Stimulated activated naive CD8-positive, alpha-beta T cell treated with anti-CD3 and anti-CD28 coated beads, Interleukin-15, amount 100 ng/mL, for 72 hours (primary cell): ENCODE measurements at regions not wholly inside any gene's neighbourhood (a gene's known extent, or its start where the extent isn't known, plus 50 kb on each side); places are given as distances from the start of the nearest gene placed in this dataset.

Experiments used
- ATAC-seq: fragments of 150-1000 bp; cut with Tn5 transposase; 2 replicates; pipeline ENCODE4 v1.10.0; 2021; ENCODE audit warnings: mild to moderate bottlenecking, moderate library complexity
- DNase-seq, 2 donors: peaks; one replicate each; pipeline ENCODE4 v3.0.0; 2021 to 2022
- H3K27ac Mint-ChIP-seq, 2 donors: one replicate each; pipeline ENCODE4 v1.8.0; 2022; ENCODE audit warnings: mild to moderate bottlenecking in 2 of 2, mixed read lengths in 2 of 2, moderate library complexity in 2 of 2
- H3K27me3 Mint-ChIP-seq: one replicate; pipeline ENCODE4 v1.8.0; 2022; ENCODE audit warnings: mixed read lengths
- H3K4me1 Mint-ChIP-seq: one replicate; pipeline ENCODE4 v1.8.0; 2022; ENCODE audit warnings: mild to moderate bottlenecking, mixed read lengths
- H3K4me3 Mint-ChIP-seq, 2 donors: one replicate each; pipeline ENCODE4 v1.8.0; 2022; ENCODE audit warnings: mild to moderate bottlenecking in 2 of 2, mixed read lengths in 2 of 2, moderate library complexity in 1 of 2
- H3K9me3 Mint-ChIP-seq, 2 donors: one replicate each; pipeline ENCODE4 v1.8.0; 2022; ENCODE audit warnings: mixed read lengths in 2 of 2

DNA sequence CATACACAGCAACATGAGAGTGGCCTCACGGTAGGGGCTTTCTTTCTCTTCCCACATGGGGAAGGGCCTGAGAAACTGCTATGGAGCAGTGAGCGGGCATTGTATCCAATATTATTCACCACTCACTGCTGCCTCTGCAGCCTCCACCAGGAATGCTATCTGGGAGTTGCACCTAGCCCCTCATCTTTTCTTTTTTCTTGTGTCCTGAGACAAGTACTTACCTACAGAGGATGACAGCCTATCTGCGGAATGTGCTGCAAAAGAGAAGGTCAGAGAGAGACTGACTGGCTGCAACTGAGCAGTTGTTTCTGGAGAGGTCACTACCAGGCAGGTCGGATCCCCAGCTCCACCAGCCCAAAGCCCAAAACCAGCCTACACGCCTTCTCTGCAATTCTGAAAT lies 52.1 kb upstream of the HTATIP2 start:
- no peaks in the 10 kb centered on the region for H3K4me1 Mint-ChIP-seq

DNA sequence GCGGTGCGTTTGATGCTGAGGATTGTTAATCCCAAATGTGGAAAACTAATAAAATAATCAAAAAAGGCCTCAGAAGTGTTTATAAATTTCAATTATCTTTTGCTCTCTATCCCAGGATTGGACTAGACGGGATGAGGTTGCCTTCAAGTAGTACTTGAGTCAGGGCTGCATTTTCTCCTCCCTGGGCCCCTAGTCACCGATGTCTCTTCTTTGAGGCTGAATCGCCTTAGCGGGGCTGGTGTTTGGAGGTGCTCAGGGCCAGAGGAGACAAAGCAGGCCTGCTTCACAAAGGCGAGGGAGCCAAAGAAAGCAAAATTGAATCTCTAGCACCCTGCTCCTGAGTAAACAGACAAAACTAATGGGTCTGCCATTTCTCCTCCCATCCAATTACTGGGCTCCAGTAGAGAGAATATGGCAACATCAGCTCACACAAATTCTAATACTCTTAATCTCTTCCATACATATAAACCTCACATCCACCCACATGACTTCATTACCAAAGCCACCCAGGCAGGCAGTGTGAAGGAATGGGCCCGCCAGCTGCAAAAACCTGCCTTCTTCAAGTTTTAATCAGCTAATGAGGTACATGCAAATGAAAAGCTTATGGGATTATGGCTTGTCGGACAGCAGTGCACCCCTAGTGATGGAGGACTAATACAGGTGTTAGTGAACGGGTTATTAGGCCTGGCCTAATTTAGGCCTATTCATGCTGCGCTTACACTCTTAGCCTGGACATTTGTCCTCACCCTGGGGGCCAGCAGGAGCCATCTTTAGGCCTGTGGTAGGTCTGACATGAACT lies 52.7 kb upstream of the HTATIP2 start:
- Mint-ChIP-seq H3K27ac (no peak overlapping the region), H3K9me3 (no peaks in the 10 kb centered on the region), H3K4me3 (no peak overlapping the region), H3K27me3 (peaks cover 19% of the 10 kb centered on the region), H3K4me1 (no peaks in the 10 kb centered on the region)
- no peak for DNase-seq
- ATAC-seq: no peak

More for the DNA sequence above, 52.1 kb upstream of the HTATIP2 start:
- H3K4me3 Mint-ChIP-seq: no peak overlapping the region
- no peaks in the 10 kb centered on the region for H3K9me3 Mint-ChIP-seq
- H3K27me3 Mint-ChIP-seq: peaks cover 16% of the 10 kb centered on the region
- no peak for DNase-seq
- ATAC-seq: no peak
- no peak overlapping the region for H3K27ac Mint-ChIP-seq

- H3K9me3 Mint-ChIP-seq: no peaks in the 10 kb centered on the region
- no peak for ATAC-seq
- no peaks in the 10 kb centered on the region for H3K4me1 Mint-ChIP-seq
Measured at GRCh38 chr11:20310137-20310536, 53.4 kb upstream of the HTATIP2 start.

DNA sequence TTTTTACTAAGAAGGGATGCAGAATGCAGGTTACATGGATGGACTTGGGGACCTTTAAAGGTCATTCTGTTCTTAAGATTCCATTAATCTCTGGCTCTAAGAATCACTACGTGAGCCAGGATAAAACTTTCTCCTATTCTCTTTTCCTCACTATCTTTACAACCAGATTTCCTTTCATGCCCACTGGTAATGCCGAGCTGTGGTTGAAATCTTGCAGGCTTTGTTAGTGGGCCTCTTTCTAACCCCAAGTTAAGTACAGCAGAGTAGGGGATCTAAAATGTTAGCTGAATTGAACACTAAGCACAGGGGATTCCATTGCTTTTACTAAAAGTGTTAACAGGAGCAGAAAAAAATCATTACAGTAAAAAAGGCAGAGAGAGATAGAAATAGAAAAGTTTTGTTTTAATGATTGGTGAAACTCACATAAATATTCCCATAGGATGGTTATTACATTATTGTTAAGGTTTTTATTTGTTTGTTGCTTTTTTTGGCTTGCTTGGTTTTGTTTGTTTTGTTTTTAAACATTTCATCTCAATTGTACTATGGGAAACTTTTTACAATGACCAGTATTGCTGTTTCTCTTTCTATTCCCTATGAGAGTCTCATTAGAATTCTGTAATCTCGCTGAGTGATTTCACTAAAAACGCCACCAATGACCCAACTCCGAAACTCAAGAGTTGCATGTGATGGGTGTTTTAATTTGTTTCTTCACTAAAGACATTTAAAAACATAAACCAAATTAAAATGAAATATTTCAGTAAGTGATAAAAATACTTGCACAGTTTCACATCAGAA lies 54.1 kb upstream of the HTATIP2 start:
- no peak for DNase-seq
- no peak overlapping the region for H3K27ac Mint-ChIP-seq
- H3K27me3 Mint-ChIP-seq: peaks cover 27% of the 10 kb centered on the region
- H3K4me1 Mint-ChIP-seq: no peaks in the 10 kb centered on the region
- no peak overlapping the region for H3K4me3 Mint-ChIP-seq
- no peaks in the 10 kb centered on the region for H3K9me3 Mint-ChIP-seq
- ATAC-seq: no peak

More at GRCh38 chr11:20310137-20310536, 53.4 kb upstream of the HTATIP2 start:
- no peak for DNase-seq
- H3K4me3 Mint-ChIP-seq: no peak overlapping the region
- H3K27ac Mint-ChIP-seq: no peak overlapping the region
- peaks cover 20% of the 10 kb centered on the region for H3K27me3 Mint-ChIP-seq

DNA sequence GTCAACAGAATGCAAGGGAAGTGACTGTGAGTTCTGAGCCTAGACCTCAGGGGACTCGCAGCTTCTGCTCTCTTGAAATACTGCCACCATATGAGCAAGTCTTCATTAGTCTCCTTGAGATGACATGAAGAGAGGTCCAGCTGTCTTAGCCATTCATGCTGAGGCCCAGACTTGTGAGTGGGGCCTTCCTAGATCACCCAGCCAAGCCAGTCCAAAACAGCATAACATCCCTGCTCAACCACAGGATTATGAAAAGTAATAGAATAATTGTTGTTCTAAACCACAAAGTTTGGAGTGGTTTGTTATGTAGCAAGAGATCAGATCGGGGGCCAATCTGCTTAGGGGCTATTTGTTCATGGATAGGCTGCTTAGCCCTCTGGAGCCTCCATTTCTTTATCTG lies 54.9 kb upstream of the HTATIP2 start:
- ATAC-seq: no peak
- Mint-ChIP-seq H3K4me3 (no peak overlapping the region), H3K9me3 (no peaks in the 10 kb centered on the region), H3K27me3 (peaks cover 35% of the 10 kb centered on the region), H3K27ac (no peak overlapping the region), H3K4me1 (no peaks in the 10 kb centered on the region)
- no peak for DNase-seq

DNA sequence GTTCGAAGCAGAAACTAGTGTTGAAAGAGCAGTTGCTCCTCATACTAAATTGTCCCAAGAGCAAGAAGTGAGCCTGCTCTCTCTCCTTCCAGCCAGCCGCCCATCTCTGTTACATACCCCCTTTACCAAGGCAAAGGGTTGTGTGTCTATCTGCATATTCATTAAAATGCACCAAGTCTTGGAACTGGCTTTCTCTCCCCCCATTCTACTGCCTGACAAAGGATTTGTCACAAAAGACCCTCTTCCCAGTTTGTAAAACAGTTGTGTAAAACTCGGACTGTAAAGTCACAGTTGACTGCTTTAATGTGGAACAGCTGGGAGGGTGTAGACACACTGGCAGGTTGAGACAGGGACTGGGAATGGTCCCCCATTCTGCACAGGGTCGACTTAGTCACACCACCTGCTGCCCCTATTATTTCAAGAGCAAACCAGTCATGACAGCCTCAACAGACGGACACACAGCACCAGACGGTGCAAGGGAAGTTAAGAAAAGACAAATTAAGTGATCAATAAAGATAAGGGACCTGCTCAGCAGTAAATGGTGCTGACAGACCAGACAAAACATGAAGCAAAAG lies 60.0 kb upstream of the HTATIP2 start:
- no peak overlapping the region for H3K4me3 Mint-ChIP-seq
- peak overlapping the region in 1 of 2 donors; percentile 65 for H3K27ac Mint-ChIP-seq
- ATAC-seq: no peak
- H3K9me3 Mint-ChIP-seq: no peaks in the 10 kb centered on the region
- H3K27me3 Mint-ChIP-seq: peaks cover 50% of the 10 kb centered on the region
- DNase-seq: no peak
- no peaks in the 10 kb centered on the region for H3K4me1 Mint-ChIP-seq

GRCh38 chr11:20293992-20294391 lies 69.5 kb upstream of the HTATIP2 start:
- Mint-ChIP-seq H3K9me3 (no peaks in the 10 kb centered on the region), H3K27me3 (no peaks in the 10 kb centered on the region), H3K4me3 (no peak overlapping the region), H3K27ac (no peak overlapping the region), H3K4me1 (no peaks in the 10 kb centered on the region)
- no peak for ATAC-seq
- DNase-seq: no peak

GRCh38 chr11:20293531-20293930 lies 70.0 kb upstream of the HTATIP2 start:
- H3K4me1 Mint-ChIP-seq: no peaks in the 10 kb centered on the region
- H3K4me3 Mint-ChIP-seq: no peak overlapping the region
- no peaks in the 10 kb centered on the region for H3K27me3 Mint-ChIP-seq

DNA sequence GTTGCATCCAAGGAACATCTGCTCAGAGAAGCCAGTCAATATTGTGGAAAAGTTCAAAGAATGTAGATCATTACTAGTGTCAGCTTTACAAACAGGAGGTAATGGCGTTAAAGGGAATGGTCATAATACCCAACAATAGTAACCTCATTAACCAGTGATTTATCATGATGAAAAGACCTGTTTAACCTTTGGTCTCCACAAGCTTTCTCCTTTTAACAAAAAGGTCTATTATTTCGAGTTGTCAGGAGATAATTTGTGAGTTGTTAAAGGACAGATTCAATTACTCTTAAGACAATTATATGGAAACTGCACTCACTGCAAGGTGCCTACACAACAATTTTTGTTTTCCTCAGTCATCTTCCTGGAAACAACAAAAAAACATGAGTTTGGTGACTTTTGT lies 73.8 kb upstream of the HTATIP2 start:
- no peak for DNase-seq
- Mint-ChIP-seq H3K9me3 (no peaks in the 10 kb centered on the region), H3K4me3 (no peak overlapping the region), H3K27me3 (peaks cover 10% of the 10 kb centered on the region), H3K27ac (no peak overlapping the region), H3K4me1 (no peaks in the 10 kb centered on the region)
- no peak for ATAC-seq

More at GRCh38 chr11:20293531-20293930, 70.0 kb upstream of the HTATIP2 start:
- no peak overlapping the region for H3K27ac Mint-ChIP-seq
- ATAC-seq (no peak), DNase-seq (no peak)
- H3K9me3 Mint-ChIP-seq: no peaks in the 10 kb centered on the region

DNA sequence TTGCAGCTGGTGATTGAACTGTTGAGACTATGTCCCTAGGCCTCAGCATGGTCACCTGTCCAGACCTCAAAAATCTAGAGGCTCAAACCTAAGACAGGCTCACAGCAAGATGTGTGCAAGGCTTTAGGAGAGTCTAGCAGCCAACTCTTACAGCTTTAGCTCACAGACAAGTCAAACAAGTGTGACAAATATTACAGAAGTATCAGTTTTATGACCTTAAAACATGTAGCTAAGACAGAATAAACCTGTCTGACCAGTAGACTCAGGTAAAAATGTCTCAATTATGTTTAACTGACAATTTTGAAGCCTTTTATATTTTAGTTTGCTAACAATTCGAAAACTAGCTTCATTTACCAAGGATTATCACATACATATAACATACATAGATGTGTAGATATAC lies 80.0 kb upstream of the HTATIP2 start:
- no peak for ATAC-seq
- Mint-ChIP-seq H3K4me3 (no peak overlapping the region), H3K27ac (no peak overlapping the region), H3K27me3 (peaks cover 28% of the 10 kb centered on the region), H3K4me1 (no peaks in the 10 kb centered on the region), H3K9me3 (no peaks in the 10 kb centered on the region)
- no peak for DNase-seq

- Mint-ChIP-seq H3K27me3 (peaks cover 21% of the 10 kb centered on the region), H3K4me1 (no peaks in the 10 kb centered on the region), H3K9me3 (no peaks in the 10 kb centered on the region), H3K27ac (no peak overlapping the region), H3K4me3 (no peak overlapping the region)
- ATAC-seq: no peak
- no peak for DNase-seq
Measured at GRCh38 chr11:20278727-20279126, 84.8 kb upstream of the HTATIP2 start.

DNA sequence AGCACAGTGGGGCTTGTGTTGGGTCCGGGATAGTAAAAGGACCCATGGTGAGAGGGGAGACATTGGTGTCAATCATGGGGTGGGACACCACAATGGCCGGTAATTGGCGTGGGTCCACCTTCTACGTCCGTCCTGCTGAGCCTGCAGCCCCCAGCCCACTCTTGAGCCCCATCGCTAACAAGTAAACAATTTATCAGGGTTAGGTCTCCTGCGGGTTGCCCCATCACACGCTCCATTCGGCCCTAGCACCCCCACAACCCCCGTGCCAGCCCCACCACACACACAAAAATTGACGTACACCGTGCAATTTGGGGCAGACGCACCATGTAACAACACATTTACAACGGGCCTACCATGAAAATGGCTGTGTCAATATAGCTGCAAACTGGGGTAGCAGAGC lies 86.5 kb upstream of the HTATIP2 start:
- ATAC-seq (no peak), DNase-seq (no peak)
- Mint-ChIP-seq H3K9me3 (no peaks in the 10 kb centered on the region), H3K4me1 (no peaks in the 10 kb centered on the region), H3K27ac (no peak overlapping the region), H3K4me3 (no peak overlapping the region), H3K27me3 (peaks cover 21% of the 10 kb centered on the region)

GRCh38 chr11:20275987-20276965 lies 87.2 kb upstream of the HTATIP2 start:
- no peak for DNase-seq

DNA sequence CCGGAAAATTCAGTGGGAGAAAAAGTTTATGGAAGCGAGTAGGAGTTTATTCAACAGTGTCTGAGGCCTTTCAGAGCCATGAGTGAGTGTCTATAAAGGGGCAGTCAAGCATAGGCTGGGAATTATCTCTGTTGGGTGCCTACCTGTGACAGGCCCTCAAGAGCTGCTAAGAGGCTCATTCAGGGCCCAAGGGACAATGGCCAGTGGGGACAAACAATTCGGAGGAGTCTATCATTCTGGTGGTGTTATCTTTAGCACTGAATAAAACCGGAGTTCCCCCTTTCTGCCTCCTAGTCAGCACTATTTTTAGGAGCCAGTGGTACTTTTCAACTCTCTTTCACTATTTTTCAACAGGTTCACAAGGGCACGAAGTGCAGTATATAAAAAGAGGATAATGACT lies 89.5 kb upstream of the HTATIP2 start:
- no peak for DNase-seq
- Mint-ChIP-seq H3K4me3 (no peak overlapping the region), H3K27me3 (peaks cover 23% of the 10 kb centered on the region), H3K9me3 (no peaks in the 10 kb centered on the region), H3K4me1 (no peaks in the 10 kb centered on the region), H3K27ac (no peak overlapping the region)
- ATAC-seq: no peak

More at GRCh38 chr11:20275987-20276965, 87.2 kb upstream of the HTATIP2 start:
- Mint-ChIP-seq H3K4me1 (no peaks in the 10 kb centered on the region), H3K27ac (no peak overlapping the region), H3K4me3 (no peak overlapping the region), H3K9me3 (no peaks in the 10 kb centered on the region), H3K27me3 (peaks cover 21% of the 10 kb centered on the region)
- ATAC-seq: no peak

GRCh38 chr11:20261526-20261925 lies 101.3 kb upstream of the DBX1 start:
- ATAC-seq: no peak
- no peaks in the 10 kb centered on the region for H3K4me1 Mint-ChIP-seq
- DNase-seq: no peak
- peaks cover 8% of the 10 kb centered on the region for H3K27me3 Mint-ChIP-seq
- H3K9me3 Mint-ChIP-seq: no peaks in the 10 kb centered on the region
- H3K27ac Mint-ChIP-seq: no peak overlapping the region
- H3K4me3 Mint-ChIP-seq: no peak overlapping the region
